ENCODE measurements at regions not wholly inside any gene's neighbourhood (a gene's known extent, or its start where the extent isn't known, plus 50 kb on each side); places are given as distances from the start of the nearest gene placed in this dataset.
A peak's percentile ranks its signal among the peaks of the same experiment; 100 is the strongest.

GRCh38 chr12:94073441-94074051, 74.8 kb upstream of the PLXNC1 start:
- TF ChIP-seq CTCF (IDR thresholded peaks at IDR 0.05): no peak
- peak overlapping the region; percentile 89 to 91 for H3K27ac ChIP-seq
- no peak overlapping the region for H3K4me3 ChIP-seq
- DNase-seq (ENCODE audit: low spot score): peak; percentile 81

- DNase-seq (ENCODE audit: low spot score): peak; percentile 87
- peak overlapping the region; percentile 51 for H3K4me3 ChIP-seq
- peak overlapping the region; percentile 89 to 91 for H3K27ac ChIP-seq
- no peak for TF ChIP-seq CTCF (IDR thresholded peaks at IDR 0.05)
Observed at GRCh38 chr12:94074216-94074979, 74.0 kb upstream of the PLXNC1 start.

GRCh38 chr12:94074980-94075629, 73.3 kb upstream of the PLXNC1 start:
- peak; percentile 86 for DNase-seq (ENCODE audit: low spot score)
- peak; percentile 39 for TF ChIP-seq CTCF (IDR thresholded peaks at IDR 0.05)
- H3K27ac ChIP-seq: peak overlapping the region; percentile 89 to 91
- H3K4me3 ChIP-seq: peak overlapping the region; percentile 51

- Histone ChIP-seq H3K27ac (no peak overlapping the region), H3K4me3 (no peak overlapping the region)
- TF ChIP-seq CTCF (IDR thresholded peaks at IDR 0.05): no peak
- DNase-seq (ENCODE audit: low spot score): no peak
Observed at GRCh38 chr12:94077209-94077608, 71.2 kb upstream of the PLXNC1 start.

GRCh38 chr12:94078138-94078723, 70.1 kb upstream of the PLXNC1 start:
- DNase-seq (ENCODE audit: low spot score): no peak
- TF ChIP-seq CTCF (IDR thresholded peaks at IDR 0.05): no peak
- H3K4me3 ChIP-seq: no peak overlapping the region
- H3K27ac ChIP-seq: no peak overlapping the region

GRCh38 chr12:94078736-94079509, 69.5 kb upstream of the PLXNC1 start:
- TF ChIP-seq CTCF (IDR thresholded peaks at IDR 0.05): no peak
- H3K27ac ChIP-seq: no peak overlapping the region

More at GRCh38 chr12:94078736-94079509, 69.5 kb upstream of the PLXNC1 start:
- DNase-seq (ENCODE audit: low spot score): no peak
- no peak overlapping the region for H3K4me3 ChIP-seq

Data from coronary artery (tissue), 2 donors.